Testis (tissue), 2 donors: ENCODE measurements at regions not wholly inside any gene's neighbourhood (a gene's known extent, or its start where the extent isn't known, plus 50 kb on each side); places are given as distances from the start of the nearest gene placed in this dataset.

Experiments used
- CTCF ChIP-seq, 3 experiments: fragments of 450-650 bp in 2 of 3; fragments of 200-600 bp in 1 of 3; sonication (generic) in 1 of 3; IDR thresholded peaks; one replicate each; pipeline ENCODE4 v1.5.1; 2016 to 2019; ENCODE audit warnings: antibody characterized with exemption in 3 of 3, mild to moderate bottlenecking in 2 of 3, moderate library complexity in 1 of 3
- POLR2A ChIP-seq: fragments of 450-650 bp; IDR thresholded peaks from one replicate; pipeline ENCODE4 v1.6.1; 2017; ENCODE audit warnings: antibody characterized with exemption, mild to moderate bottlenecking, moderate library complexity

DNA sequence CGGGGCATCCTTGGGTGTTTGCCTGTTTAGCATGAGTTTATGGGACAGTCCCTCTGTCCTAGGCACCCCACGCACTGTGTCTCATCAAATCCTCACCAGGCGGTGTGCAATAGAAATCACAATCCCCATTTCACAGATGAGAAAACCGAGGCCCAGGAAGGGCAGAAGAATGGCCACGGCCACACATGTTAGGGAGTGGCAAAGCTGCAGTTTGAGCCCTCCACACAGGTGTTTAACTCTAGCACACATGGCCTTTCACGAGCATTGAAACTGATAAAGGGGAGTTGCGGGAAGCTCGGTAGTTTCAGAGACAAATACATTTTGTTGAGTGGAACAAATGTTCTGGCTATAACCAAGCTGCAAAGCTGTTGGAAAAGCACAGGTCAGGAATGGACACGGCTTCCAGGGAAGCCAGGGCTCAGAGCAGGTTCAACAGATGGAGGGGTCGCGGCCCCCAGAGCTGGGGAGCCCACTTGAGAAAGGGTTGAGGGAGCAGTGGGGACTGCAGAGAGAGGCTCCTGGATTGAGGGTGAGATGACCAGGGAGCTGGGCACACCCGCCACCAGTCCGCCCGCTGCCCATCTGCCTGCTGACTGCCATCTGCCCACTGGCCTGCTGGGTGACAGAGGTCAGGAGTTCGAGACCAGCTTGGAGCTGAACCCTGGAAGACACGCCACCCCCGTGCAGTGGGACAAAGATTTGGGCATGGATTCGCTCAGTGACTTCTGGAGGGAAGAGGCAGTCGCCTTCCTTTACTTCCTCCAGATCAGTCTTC lies 154.7 kb downstream of the URI1 start:
- TF ChIP-seq CTCF (IDR thresholded peaks at IDR 0.05), result no peak
- TF ChIP-seq POLR2A, result no peak
